AG10803 (cell line): ENCODE measurements at regions not wholly inside any gene's neighbourhood (a gene's known extent, or its start where the extent isn't known, plus 50 kb on each side); places are given as distances from the start of the nearest gene placed in this dataset.
"Not testable (repeated sequence)": the region's sequence is repeated elsewhere in the genome, so short reads cannot be mapped to it uniquely, and the experiment has no call there.

ENCODE experiments used
- DNase-seq: peaks from one replicate; pipeline ENCODE4 v3.0.0; 2010; ENCODE audit warnings: low read depth
- H3K4me3 ChIP-seq: 2 replicates; pipeline ENCODE4 v1.5.1; 2011; ENCODE audit warnings: mild to moderate bottlenecking, low read length, control low read depth
- TF ChIP-seq, protein P1 (sequence below): conservative IDR thresholded peaks from 2 replicates; pipeline ENCODE4 v1.5.1; 2011; ENCODE audit warnings: mild to moderate bottlenecking, low read length, control low read depth, inconsistent platforms

DNA sequence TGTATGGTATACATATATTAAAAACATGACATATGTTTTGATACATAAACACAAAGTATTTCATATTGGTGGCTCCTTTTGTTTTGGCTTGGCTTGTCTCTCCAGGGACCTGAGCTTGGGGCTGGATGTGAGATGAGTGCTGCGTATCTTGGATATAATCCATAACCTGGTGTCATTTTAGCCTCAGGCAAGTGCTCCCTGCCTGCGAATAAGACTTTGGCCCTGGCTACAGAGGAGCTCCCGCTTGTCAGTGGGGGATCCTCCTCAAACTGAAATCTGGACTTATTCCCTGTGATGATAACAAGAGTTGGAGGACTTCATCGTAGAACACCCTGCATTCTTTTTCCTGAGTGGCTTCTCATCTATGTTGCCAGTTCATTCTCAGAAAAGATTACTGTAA, 341.7 kb upstream of the CLINT1 start:
- no peak for DNase-seq
- no peak overlapping the region for H3K4me3 ChIP-seq
- TF ChIP-seq, protein P1, sequence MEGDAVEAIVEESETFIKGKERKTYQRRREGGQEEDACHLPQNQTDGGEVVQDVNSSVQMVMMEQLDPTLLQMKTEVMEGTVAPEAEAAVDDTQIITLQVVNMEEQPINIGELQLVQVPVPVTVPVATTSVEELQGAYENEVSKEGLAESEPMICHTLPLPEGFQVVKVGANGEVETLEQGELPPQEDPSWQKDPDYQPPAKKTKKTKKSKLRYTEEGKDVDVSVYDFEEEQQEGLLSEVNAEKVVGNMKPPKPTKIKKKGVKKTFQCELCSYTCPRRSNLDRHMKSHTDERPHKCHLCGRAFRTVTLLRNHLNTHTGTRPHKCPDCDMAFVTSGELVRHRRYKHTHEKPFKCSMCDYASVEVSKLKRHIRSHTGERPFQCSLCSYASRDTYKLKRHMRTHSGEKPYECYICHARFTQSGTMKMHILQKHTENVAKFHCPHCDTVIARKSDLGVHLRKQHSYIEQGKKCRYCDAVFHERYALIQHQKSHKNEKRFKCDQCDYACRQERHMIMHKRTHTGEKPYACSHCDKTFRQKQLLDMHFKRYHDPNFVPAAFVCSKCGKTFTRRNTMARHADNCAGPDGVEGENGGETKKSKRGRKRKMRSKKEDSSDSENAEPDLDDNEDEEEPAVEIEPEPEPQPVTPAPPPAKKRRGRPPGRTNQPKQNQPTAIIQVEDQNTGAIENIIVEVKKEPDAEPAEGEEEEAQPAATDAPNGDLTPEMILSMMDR = no peak

- DNase-seq = no peak
- TF ChIP-seq, protein P1 = no peak
- H3K4me3 ChIP-seq = no peak overlapping the region
Observed at GRCh38 chr5:158198636-158199035, 339.7 kb upstream of the CLINT1 start.

GRCh38 chr5:158195416-158196210, 336.7 kb upstream of the CLINT1 start:
- H3K4me3 ChIP-seq = no peak overlapping the region
- TF ChIP-seq, protein P1 = no peak
- DNase-seq = no peak

GRCh38 chr5:158194561-158194976, 335.6 kb upstream of the CLINT1 start:
- TF ChIP-seq, protein P1 = no peak

DNA sequence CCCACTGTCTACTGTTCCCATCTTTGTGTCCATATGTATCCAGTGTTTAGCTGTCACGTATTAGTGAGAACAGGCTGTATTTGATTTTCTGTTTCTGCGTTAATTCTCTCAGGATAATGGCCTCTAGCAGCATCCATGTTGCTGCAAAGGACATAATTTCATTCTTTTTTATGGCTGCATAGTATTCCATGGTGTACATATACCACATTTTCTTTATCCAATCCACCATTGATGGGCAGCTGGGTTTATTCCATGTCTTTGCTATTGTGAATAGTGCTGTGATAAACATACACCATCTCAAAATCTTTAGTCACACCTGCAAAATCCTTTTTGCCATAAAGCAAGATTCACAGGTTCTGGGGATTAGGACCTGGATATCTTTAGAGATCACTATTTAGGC, 334.4 kb upstream of the CLINT1 start:
- H3K4me3 ChIP-seq, DNase-seq: not testable (repeated sequence)

More at GRCh38 chr5:158194561-158194976, 335.6 kb upstream of the CLINT1 start:
- H3K4me3 ChIP-seq = no peak overlapping the region
- DNase-seq = no peak

DNA sequence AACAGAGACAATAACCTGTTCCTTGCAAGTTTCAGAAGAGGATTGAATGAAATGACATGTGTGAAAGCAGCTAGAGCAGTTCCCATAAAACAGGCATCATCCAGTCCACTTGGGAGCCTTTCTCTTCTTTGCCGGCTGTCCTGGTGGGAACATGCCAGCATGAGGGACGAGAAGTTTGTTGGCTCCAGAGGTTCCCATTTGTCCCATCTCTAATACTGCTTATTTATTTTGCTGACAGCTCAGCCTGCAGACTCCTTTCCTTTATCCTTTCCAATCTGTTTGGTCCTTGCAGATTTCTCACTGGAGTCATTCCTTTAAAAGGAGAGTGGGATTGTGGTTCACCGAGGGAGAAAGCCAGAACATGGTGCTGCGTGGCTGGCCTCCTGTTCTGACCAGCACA, 321.5 kb upstream of the CLINT1 start:
- H3K4me3 ChIP-seq = no peak overlapping the region
- no peak for DNase-seq
- TF ChIP-seq, protein P1 = no peak

GRCh38 chr5:158179271-158179670, 320.3 kb upstream of the CLINT1 start:
- no peak for DNase-seq
- H3K4me3 ChIP-seq = no peak overlapping the region
- TF ChIP-seq, protein P1 = no peak
